ENCODE measurements at regions not wholly inside any gene's neighbourhood (a gene's known extent, or its start where the extent isn't known, plus 50 kb on each side); places are given as distances from the start of the nearest gene placed in this dataset.

DNA sequence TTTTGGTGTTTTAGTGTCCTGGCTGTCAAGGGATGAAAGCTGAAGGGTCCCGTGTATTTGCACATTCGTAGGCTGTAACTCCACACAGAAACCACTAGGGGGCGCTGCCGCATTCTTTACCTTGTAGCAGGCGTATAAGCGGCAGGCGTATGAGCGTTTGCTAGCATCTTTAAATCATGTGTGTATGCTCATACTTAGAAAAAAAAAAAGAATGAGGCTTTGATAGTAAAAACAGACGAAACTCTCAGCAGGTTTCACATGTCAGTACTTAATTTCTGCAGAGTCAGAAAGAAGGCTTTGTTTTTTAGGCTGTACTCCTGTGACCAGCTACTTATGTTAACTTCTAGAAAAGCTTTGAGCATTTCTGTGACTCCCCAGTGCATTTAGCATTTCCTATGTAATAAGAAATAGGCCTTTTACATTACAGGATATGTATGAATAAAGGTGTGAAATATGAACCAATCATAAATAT lies 218.8 kb upstream of the ADAMTSL1 start:
- DNase-seq (ENCODE audit: low spot score in 2 of 2), result peak; percentile 49 to 80

DNA sequence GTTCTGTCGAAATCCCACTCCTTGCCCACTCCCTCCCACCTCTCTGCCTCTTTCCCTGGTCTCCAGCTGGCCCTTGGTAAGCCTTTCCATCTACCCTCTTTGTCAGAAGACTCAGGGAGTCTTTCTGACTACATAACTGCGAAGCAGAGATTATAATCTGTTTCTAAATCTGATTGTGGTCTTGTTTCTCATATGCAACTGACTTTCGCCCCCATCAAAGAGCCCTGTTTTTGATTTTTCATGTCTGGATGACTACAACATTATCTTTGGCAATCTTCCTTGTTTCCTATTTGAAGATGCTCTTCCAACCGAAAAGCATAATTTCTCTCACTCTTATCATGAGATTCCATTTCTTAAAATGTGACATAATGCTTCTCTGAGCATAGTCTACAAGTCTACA lies 218.2 kb upstream of the ADAMTSL1 start:
- intact Hi-C loops (cut with DNase I; ENCODE audit: low total_unique reads), result loop anchor here (10.0 kb wide), 1 partner anchor 769 kb away; no protein-coding TSS in a partner anchor
- no peak for DNase-seq (ENCODE audit: low spot score in 2 of 2)
- TF ChIP-seq, protein P1, sequence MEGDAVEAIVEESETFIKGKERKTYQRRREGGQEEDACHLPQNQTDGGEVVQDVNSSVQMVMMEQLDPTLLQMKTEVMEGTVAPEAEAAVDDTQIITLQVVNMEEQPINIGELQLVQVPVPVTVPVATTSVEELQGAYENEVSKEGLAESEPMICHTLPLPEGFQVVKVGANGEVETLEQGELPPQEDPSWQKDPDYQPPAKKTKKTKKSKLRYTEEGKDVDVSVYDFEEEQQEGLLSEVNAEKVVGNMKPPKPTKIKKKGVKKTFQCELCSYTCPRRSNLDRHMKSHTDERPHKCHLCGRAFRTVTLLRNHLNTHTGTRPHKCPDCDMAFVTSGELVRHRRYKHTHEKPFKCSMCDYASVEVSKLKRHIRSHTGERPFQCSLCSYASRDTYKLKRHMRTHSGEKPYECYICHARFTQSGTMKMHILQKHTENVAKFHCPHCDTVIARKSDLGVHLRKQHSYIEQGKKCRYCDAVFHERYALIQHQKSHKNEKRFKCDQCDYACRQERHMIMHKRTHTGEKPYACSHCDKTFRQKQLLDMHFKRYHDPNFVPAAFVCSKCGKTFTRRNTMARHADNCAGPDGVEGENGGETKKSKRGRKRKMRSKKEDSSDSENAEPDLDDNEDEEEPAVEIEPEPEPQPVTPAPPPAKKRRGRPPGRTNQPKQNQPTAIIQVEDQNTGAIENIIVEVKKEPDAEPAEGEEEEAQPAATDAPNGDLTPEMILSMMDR (IDR thresholded peaks at IDR 0.05), result no peak
- no peak for TF ChIP-seq POLR2A (IDR thresholded peaks at IDR 0.05)
- TF ChIP-seq POLR2AphosphoS5 (IDR thresholded peaks at IDR 0.05), result no peak
- Histone ChIP-seq H3K27me3 (no peaks in the 10 kb centered on the region), H3K4me1 (no peaks in the 10 kb centered on the region), H3K27ac (no peak overlapping the region), H3K36me3 (no peaks in the 10 kb centered on the region), H3K4me3 (no peak overlapping the region), H3K9me3 (no peaks in the 10 kb centered on the region)

More for the DNA sequence above, 218.8 kb upstream of the ADAMTSL1 start:
- H3K36me3 ChIP-seq, result no peaks in the 10 kb centered on the region
- intact Hi-C loops (cut with DNase I; ENCODE audit: low total_unique reads), result loop anchor here (10.0 kb wide), 1 partner anchor 770 kb away; no protein-coding TSS in a partner anchor
- H3K4me3 ChIP-seq, result no peak overlapping the region
- H3K4me1 ChIP-seq, result no peaks in the 10 kb centered on the region
- H3K27ac ChIP-seq, result no peak overlapping the region
- H3K9me3 ChIP-seq, result no peaks in the 10 kb centered on the region
- H3K27me3 ChIP-seq, result no peaks in the 10 kb centered on the region
- TF ChIP-seq, protein P1 (IDR thresholded peaks at IDR 0.05), result peak; percentile 87 to 94 (median 88)
- no peak for TF ChIP-seq POLR2A (IDR thresholded peaks at IDR 0.05)
- TF ChIP-seq POLR2AphosphoS5 (IDR thresholded peaks at IDR 0.05), result no peak

DNA sequence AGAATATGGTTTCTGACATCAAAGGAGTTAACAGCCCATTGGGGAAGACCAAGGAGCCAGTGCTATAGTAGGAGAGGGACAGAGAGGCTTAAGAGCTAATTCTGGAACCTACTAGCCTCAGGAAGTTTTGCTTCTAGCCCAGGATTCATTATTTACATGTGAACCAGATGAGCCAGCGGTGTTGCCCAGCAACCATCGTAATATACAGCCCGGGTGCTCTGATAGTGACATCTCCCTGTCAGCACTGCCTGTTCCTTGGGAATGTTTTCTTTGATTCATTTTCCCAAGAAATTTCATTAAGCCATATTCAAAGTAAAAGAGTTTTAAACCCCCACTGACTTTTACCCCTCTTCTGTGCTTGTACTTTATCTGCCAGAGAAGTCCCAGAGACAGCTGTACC lies 217.4 kb upstream of the ADAMTSL1 start:
- Histone ChIP-seq H3K9me3 (no peaks in the 10 kb centered on the region), H3K4me1 (no peaks in the 10 kb centered on the region), H3K27ac (no peak overlapping the region), H3K4me3 (no peak overlapping the region), H3K36me3 (no peaks in the 10 kb centered on the region), H3K27me3 (no peaks in the 10 kb centered on the region)
- DNase-seq (ENCODE audit: low spot score in 2 of 2), result no peak
- intact Hi-C loops (cut with DNase I; ENCODE audit: low total_unique reads), result loop anchor here (10.0 kb wide), 1 partner anchor 768 kb away; no protein-coding TSS in a partner anchor
- TF ChIP-seq POLR2AphosphoS5 (IDR thresholded peaks at IDR 0.05) (no peak), POLR2A (IDR thresholded peaks at IDR 0.05) (no peak)
- TF ChIP-seq, protein P1 (IDR thresholded peaks at IDR 0.05), result no peak

DNA sequence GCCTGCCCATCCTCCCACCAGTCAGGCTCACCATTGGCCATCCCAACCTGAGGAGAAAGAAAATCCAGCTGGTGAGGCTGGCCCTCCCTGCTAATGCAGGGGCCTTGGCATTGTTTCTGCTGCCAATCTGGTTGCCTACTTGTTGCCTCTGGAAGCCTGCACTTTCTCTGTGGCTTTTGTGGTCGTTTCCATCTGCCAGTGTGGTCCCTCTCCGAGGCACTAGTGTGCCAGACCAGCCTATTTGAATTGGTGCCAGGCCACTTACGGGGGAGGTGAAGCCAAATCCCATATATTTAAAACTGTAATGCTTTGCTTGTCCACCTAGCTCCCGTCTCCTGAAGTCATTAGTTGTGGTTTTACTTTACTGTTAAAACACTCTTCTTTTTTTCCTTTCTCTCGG lies 213.4 kb upstream of the ADAMTSL1 start:
- Histone ChIP-seq H3K9me3 (no peaks in the 10 kb centered on the region), H3K4me3 (no peak overlapping the region), H3K27me3 (no peaks in the 10 kb centered on the region), H3K4me1 (no peaks in the 10 kb centered on the region), H3K27ac (no peak overlapping the region), H3K36me3 (no peaks in the 10 kb centered on the region)
- peak in 1 of 2 donors; percentile 37 for DNase-seq (ENCODE audit: low spot score in 2 of 2)
- intact Hi-C loops (cut with DNase I; ENCODE audit: low total_unique reads), result no loop called here
- TF ChIP-seq POLR2AphosphoS5 (IDR thresholded peaks at IDR 0.05) (no peak), POLR2A (IDR thresholded peaks at IDR 0.05) (no peak)
- TF ChIP-seq, protein P1 (IDR thresholded peaks at IDR 0.05), result no peak

DNA sequence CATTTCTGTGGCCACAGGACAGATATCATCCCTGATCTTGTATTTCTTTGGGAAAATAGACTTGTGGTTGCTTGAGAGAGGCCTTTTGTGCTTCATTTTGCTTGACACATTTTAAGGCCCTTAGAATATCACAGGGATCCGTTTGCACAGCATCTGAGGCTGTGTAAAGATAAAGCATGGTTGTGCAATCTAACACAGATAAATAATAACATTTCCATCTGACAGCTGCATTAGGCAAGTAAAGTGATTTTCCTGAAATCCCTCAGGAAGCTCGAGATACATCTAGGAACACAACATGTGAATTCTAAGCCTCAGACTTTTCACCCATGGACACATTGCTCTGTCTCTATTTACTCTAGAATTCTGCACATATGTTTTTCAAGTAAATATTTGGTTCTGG lies 212.8 kb upstream of the ADAMTSL1 start:
- no peaks in the 10 kb centered on the region for H3K9me3 ChIP-seq
- H3K4me1 ChIP-seq, result no peaks in the 10 kb centered on the region
- no peak overlapping the region for H3K4me3 ChIP-seq
- intact Hi-C loops (cut with DNase I; ENCODE audit: low total_unique reads), result no loop called here
- H3K27ac ChIP-seq, result no peak overlapping the region
- H3K27me3 ChIP-seq, result no peaks in the 10 kb centered on the region
- DNase-seq (ENCODE audit: low spot score in 2 of 2), result no peak
- H3K36me3 ChIP-seq, result no peaks in the 10 kb centered on the region
- TF ChIP-seq, protein P1 (IDR thresholded peaks at IDR 0.05), result no peak
- TF ChIP-seq POLR2AphosphoS5 (IDR thresholded peaks at IDR 0.05), result no peak
